DMS 273 (cell line): ENCODE measurements at regions not wholly inside any gene's neighbourhood (a gene's known extent, or its start where the extent isn't known, plus 50 kb on each side); places are given as distances from the start of the nearest gene placed in this dataset.

Source experiments
- DNase-seq: peaks from one replicate; lab custom pipeline; 2025; ENCODE audit not compliant: unreplicated experiment; lab: John Stamatoyannopoulos, UW

DNA sequence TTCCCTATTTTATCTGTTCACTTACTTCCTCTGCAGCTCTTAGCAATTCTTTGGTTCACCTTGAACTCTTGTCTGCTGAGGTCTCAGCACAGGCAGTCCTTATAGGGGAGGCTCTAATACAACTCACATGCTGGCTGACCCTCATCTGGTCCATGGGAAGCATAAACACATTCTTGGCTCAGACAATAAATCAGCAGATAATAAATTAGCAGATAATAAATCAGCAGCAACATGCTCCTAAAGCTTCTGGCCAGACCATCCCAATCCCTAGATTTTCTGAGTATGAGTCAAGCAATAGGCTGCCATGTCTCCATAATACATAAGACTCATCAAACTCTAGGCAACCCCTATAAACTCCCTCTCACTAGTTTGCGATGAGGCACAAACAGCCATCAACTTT, 208.6 kb upstream of the STEAP4 start:
- no peak for DNase-seq

DNA sequence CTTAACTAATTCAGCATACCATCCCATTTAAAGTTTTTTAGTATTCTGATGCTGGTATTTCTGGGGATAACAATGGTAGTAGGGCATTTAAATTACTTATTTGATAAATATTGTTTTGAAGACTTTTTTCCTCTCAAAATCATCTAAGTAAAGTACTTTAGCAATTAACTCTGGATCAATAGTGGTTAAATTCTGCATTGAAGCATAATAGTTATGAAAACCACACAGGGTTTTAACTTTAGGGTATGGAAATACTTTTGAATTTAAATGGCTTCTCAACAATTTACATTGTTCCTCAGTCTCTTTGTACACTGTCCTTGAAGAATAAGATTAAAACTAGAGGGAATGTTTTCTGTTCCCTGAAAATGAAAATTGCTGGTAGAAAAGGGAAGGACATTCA, 202.6 kb upstream of the STEAP4 start:
- DNase-seq: no peak

DNA sequence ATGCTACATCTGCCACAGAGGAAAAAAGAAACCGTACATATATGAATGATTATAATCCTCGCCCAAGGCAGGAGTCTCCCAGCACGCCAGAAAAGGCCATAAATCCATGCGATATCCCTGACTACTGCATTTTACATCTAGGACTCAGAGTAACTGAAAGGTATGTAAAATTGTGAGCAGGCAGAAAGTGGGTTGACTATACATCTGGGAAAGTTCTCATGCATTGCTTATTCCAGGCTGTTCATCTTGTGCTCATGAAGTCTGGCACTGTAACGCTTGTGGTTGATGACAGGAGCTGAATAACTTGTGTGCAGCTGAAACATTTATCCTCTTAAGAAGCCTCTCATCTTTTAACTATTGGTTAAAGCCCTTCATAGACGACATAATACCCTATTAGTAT, 193.4 kb upstream of the STEAP4 start:
- no peak for DNase-seq

DNA sequence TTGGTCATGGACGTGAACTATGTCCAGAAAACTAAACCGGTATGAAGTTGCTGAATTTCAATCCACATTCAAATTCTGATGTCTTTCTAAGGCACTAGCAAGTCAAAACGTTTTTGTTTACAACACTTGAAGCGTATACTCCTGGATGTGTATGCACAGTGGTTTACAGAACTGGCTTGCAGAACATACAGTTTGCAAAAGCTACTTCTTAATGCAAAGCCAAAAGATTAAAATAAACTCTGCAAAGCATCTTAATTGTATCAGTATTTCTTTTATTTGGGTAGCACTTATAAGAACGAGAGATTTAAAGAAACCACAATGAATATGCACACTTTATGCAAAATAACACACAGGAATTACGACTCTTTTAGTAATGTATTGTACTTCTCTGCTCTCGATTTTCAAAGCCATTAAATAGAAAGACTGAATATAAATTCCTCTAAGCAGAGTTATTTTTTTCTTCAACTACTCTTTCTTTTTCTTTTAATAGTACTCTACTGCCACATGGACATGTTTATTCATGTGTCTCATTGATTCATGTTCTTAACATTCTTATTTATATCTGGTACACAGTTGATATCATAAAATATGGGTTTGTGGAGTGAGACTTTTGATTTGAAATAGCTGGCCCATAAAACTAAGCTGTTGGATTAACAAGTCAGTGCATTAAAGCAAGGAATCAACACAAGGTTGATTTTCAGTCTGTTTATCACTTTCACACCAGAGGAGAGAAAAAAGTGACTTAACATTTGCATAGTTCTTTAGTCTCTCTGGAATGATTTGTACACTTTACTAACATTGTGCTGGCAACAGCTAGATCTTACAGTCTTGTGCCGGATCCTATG, 189.4 kb upstream of the STEAP4 start:
- no peak for DNase-seq

DNA sequence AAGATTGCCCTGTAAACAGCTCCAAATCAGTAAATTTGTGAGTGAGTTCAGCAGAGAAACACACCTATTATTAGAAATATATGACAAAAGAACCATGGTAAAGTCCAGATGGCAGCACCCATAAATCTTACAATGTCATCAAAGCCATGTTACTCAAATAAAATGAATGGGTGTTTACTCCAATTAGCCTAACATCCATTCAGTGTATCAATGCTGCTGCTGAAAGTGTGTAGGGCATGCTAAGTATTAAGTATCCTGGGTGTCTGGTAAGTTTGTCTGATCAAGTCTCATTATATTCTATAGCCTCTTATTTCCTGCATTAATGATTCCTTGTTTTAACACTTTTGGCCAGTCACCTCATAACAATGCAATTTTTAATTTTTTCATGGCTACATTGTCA, 185.5 kb upstream of the STEAP4 start:
- peak; percentile 84 for DNase-seq

DNA sequence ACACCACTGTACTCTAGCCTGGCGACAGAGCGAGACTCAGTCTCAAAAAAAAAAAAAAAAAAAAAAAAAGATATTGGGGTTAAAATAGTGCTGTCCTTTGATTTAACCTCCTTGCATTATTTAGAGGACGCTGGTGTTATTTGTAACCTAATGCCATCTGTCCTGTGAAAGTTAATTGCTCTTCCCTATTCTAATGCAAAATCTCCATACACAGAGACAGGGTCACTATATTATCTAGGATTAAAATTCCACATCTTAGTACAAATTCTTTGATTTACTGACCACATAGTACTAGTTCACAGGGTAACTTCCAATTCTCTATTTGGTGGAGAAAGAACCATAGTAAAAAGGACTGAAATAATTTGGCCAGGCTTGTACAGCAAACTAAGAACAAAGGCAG, 184.2 kb upstream of the STEAP4 start:
- peak; percentile 23 for DNase-seq

DNA sequence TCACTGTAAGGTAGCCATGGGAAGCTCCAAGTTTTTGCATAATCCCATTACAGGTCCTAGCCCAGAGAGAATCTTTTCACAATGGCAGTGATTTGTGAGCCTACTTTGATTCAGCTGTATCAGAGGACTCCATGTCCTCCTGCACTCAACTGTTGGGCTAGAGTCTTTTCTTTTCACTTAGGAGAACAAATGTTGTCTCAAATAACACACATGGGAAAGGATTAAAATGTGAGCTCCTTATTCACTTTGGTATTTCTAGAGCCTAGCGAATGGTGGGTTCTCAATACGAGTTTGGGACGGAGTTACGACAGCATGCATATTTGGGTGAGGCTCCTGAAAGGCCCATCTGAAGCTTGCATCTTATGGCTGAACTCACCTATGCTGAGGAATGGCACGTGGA, 183.5 kb upstream of the STEAP4 start:
- no peak for DNase-seq

DNA sequence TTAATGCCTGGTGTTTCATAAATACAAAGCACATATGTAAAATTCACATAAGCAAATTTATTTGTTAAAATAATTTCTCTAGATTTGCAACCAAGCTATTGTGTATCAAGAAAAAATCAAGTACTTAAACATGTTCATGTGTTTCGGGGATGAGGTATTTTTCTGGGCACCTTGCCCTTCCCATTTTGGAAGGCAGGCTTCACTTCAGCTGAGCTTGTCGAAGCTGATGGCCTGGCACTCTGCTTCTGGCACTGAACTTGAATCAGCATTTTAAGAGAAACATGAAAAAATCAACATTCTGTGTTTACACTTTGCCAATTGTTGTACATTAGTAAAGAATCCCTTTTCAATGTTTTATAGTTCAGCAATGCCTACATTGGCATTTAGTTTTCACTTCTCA, 179.1 kb upstream of the STEAP4 start:
- DNase-seq: peak; percentile 53

DNA sequence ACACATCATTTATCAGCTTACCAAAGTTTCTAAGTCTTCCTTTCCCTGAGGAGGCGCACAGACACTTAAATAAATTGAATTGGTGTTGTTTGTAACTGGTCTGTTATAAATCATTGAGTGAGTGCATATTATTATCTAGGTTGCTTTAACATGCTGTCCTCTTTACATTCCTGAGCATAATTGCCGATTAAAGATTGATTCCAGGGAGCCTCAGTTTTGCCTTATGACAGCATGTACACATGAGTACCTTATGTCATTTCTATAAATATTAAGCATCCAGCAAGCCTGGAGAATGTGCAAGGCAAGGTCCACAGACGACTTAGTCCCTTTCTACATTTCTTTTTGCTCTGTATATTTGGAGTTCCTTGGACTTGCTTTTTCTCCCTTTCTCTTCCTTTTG, 177.9 kb upstream of the STEAP4 start:
- peak; percentile 30 for DNase-seq

DNA sequence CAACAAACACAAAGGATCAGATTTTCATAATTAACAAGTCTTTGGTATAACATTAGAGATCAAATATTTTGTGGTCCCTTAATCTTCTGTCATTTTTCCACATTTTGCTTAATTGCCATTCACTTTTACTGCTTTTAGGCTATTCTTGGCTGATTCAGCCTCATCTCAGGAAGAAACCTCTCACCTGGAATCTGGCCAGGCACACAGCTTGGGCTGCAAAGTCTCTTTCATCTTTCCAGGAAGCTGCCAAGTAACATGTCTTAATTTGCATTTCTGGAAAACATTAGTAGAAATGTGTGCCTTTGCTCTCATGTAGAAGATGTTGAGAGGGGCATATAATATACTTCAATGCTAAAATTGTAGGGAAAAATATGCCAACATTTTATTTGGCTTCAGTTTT, 174.2 kb upstream of the STEAP4 start:
- peak; percentile 98 for DNase-seq

DNA sequence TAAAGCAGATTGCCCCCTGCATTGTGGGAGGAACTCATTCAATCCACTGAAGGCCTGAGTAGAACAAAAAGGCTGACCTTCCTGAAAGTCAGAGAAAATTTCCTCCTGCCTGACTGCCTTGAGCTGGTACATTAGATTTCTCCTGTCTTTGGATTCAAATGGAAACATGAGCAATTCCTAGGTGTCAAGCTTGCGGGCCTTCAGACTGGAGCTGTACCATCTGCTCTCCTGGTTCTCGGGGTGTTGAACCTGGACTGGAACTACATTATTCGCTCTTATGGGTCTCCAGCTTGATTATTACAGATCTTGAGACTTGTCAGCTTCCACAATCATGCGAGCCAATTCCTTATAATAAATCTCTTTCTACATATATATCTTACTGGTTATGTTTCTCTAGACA, 173.6 kb upstream of the STEAP4 start:
- DNase-seq: peak; percentile 88

DNA sequence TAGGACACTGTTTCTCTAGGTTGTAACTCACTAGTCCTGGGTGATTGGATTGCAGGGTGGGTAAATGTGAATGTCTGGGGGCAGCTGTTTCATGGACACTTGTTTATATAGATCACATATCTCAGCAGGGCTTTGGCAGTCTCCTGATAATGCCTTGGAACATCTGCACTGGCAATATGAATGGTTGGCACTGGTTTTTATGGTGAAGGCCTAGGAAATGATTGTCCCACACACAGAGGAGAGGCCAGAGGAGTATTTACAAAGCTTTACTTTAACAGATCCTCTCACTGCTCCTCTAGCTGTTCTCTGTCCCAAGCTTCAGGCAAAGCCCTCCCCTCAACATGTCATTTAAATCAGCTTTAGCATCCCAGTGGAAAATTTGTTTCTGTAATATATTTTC, 171.3 kb upstream of the STEAP4 start:
- peak; percentile 95 for DNase-seq

DNA sequence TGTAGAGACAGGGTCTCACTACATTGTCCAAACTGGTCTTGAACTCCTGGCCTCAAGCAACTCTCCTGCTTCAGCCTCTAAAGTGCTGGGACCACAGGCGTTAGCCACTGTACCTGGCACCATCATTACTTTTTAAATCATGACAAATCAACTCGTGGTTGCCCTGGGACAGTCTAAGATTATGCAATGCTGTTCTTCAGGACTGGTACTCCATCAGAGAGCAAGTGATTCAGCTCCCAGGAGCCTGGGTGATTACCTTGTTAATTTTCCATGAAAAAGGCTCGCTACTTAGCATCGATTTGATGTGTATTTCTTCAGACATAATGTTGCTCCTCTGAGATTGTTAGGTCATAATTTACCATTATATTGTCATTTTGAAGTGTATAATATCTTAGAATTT, 158.9 kb upstream of the STEAP4 start:
- no peak for DNase-seq

DNA sequence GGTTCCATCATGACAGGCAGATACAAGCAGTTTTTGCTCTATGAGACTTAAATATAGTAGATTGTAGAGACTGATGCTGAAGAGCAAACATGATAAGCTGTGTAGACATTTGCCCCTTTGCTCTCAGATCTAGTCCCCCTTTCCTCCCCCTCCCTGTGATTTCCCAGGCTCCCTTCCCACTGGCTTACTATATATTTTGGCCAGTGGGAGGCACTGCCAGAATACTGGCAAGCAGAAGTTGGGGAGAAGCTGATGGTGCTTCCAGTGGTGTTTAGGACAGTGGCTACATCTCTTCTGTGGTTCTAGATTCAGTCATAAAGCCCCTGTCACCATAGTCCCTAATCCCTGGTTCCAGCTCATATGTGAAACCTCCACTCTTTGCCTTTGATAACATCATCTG, 156.1 kb upstream of the STEAP4 start:
- no peak for DNase-seq

DNA sequence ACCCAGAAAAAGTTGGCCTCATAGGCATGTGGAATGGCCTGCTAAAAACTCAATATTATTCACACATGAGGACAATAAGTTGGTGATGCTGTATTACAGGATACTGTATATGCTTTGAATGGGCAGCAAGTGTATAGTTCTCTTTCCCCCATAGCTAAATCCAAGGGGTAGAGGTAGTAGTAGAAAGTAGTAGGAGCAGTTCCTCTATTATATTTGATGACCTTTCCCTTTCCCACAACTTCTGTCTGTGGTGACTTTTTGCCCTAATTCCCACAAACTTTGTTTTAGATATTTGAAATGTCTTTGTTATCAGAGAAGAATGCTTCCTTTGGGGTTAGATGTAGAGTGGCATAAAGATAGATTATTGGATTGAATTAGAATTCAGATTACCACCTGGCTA, 154.0 kb upstream of the STEAP4 start:
- DNase-seq: no peak

DNA sequence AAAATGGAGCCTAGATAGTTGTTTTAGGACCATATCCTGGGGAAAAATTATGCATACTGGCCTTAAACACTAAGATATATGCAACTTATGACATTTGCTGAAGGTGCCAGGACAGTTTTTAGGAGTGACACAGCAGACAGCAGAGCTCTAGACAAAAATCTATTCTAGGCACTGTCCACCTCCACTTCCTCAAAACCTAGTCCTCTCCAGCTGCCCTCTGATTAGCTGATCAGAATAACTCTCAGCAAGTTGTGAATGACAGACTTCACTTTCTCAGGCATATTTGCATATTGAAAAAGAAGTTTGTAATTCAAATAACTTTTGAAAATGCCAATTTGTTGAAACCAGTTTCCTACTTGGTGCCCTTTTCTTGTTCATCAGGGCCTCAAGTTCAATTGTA, 152.3 kb upstream of the STEAP4 start:
- DNase-seq: no peak

DNA sequence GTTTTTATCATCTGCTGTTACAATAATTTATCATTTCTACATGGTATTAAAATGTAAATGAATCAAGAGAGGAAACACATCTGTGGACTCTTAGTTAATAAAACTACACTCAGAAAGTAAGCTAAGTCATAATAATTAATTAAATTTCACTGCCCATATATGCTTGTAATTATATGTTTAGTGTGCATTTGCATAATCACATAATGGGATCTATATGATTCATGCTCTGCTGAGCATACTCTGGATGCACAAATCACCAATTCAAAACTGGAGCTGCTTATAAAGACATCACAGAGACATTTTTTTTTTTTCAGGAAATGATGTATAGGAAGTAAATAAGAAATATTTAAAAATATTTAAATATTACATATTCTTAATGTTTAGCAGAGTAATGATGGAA, 151.6 kb upstream of the STEAP4 start:
- no peak for DNase-seq

DNA sequence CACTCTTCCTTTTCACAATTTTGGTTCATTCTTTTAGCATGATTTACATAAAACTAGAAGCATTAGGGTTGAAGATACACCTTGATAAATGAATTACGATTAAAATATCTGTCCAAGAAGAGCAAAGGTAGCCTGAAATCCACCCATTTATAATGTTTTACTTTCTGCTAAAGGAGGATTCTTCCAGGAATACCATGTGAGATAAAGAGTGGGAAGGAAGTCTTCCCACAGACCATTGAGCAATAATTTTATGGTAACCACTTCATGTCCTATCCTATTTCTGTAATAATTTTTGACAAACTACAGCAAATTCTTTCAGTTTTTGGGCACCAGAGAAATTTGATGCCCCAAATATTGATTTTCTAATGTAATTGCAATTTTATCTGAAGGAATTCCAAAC, 150.6 kb upstream of the STEAP4 start:
- DNase-seq: no peak

DNA sequence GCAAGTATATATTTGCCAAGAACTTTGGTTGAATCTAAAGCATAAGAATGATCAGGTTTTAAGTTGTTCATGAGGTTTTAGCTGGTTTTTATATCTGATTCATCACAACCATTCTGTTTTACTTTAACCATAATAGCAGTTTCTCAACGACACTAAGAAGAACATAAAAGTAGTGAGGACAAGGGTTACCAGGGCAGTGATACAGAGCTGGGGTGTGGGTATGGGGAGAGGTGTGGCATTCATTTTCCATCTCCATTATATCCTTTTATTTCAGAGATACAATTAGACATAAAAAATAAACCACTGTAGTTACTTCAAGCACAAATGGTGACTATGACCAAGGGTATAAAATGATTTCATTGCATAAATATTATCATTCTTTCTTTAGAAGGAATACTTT, 149.8 kb upstream of the STEAP4 start:
- no peak for DNase-seq

DNA sequence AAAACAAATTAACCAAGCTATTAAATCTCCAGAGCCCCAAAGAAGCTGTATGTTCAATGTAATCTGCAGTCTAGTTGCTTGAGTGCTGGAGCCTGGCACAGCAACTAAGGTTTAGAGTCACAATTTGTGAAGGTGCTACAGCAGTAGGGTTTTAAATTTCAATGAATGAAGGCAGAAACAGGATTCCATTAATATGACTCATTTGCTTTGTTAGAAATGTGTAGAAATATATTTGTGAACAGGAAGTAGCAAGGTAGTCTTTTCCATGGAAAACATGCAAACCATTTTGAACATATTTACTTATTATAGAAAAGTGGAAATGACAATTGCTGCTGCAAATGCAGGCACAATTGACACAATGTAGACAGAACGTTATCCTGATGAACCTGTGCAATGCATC, 149.0 kb upstream of the STEAP4 start:
- no peak for DNase-seq

DNA sequence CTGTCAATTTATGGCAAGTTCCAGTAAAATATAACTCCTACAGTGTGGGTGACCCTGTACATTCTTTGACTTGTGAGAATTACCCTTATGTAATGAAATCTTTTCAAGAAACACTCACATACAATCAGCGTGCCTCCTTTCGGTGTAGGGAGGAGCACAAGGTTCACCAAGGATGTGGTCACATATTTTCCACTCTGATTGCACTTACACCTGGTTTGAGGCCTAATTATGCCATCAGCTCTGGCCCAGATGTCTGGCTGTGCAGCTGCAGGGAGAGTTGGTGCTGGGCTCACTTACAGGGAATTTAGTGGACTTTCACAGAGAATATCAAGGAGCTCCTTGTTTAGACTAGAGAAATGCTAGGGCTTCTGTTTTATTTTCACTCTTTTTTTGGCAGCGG, 146.0 kb upstream of the STEAP4 start:
- peak; percentile 29 for DNase-seq

DNA sequence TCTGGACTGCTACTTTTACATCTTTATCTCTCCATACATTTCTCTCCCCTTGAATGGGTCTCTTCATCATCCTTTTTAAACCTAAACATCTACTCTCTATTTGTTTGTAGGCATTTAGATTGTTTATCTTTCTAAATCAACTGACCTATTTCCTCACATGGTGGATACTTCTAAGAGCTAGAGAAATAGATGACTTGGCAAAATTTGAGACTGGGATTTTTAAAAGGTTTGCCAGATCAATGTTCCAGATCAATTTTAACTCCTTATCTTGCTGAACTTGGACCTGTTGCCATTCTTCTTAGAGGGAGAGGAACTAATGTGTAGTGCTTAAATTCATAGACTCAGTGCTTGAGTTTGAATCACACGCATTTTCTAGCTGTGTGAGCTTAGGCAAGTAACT, 144.2 kb upstream of the STEAP4 start:
- no peak for DNase-seq

DNA sequence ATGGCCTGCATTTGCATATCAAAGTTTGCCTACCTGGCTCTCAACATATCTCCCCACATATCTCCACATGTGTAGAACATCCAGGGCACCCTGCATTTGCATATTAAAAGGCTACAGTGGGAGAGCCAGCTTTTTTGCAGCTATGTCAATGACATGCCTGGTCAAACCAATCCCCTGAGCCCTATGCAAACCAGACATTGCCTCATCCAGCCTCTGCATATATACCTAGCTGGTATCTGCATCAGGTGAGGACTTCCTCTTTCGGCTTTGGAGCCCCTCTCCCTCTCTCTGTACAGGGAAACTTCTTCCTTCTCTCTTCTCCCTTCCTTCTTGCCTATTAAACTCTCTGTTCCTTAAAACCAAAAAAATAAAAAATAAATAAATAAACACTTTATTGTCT, 142.7 kb upstream of the STEAP4 start:
- DNase-seq: no peak
